HG02571 (cell line): ENCODE measurements at regions not wholly inside any gene's neighbourhood (a gene's known extent, or its start where the extent isn't known, plus 50 kb on each side); places are given as distances from the start of the nearest gene placed in this dataset.

Experiments
- ATAC-seq: cut with Tn5 transposase; IDR thresholded peaks from one replicate; pipeline ENCODE4 v1.9.1; 2021; ENCODE audit warnings: mild to moderate bottlenecking, moderate library complexity; ENCODE audit not compliant: unreplicated experiment

DNA sequence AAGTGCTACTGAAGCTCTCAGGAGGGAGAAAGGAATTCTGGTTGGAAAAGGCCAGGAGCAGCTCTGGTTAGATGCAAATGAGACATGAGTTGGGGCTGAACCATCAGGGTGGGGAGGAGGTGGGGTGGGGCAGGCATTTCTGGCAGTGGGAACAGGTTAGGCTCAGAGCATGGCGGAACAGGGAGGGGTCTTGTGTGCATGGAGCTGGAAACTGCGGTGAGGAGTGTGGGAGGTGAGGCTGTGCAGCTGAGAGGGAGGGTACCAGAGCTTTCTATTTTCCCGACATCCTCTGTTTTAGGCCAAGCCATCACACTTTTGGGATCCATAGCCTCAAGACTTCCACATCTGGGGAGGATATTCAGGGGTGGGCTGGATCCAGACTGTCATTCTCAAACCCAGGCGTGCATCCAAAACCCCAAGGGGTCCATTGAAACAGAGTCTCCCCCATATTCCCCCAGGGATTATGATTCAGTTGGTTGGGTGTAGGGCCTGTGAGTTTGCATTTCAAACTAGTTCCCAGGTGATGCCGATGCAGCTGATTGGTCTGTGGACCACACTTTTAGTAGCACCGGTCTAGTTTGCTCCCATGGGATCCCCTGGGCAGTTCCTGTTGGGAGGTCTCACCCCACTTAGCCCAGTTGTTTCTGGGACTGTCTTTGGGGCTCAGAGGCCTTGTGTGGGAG lies 100.9 kb upstream of the TLE3 start:
- no peak for ATAC-seq

DNA sequence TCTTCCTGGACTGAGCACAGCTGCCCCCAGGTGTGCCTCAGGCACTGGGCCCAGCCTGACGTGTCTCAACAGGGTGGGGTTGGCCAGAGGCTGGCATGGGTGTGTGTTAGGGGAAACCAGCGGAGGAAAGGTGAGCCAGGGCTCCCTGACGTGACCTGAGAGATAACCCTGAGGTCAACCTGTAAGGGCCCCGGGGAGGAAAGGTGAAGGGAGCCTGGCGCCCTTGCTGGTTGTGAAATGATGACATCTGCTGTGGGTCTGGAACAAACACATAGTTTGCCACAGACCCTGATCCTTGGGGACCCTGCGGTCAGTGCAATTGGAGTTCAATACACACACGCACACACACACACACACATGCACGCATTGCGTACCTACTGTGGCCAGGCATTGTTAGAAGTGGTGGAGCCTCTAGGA lies 100.2 kb upstream of the TLE3 start:
- no peak for ATAC-seq

- ATAC-seq, result no peak
Measured at GRCh38 chr15:70197318-70197944, 99.7 kb upstream of the TLE3 start.

- peak; percentile 86 for ATAC-seq
Measured at GRCh38 chr15:70196372-70197316, 98.9 kb upstream of the TLE3 start.

DNA sequence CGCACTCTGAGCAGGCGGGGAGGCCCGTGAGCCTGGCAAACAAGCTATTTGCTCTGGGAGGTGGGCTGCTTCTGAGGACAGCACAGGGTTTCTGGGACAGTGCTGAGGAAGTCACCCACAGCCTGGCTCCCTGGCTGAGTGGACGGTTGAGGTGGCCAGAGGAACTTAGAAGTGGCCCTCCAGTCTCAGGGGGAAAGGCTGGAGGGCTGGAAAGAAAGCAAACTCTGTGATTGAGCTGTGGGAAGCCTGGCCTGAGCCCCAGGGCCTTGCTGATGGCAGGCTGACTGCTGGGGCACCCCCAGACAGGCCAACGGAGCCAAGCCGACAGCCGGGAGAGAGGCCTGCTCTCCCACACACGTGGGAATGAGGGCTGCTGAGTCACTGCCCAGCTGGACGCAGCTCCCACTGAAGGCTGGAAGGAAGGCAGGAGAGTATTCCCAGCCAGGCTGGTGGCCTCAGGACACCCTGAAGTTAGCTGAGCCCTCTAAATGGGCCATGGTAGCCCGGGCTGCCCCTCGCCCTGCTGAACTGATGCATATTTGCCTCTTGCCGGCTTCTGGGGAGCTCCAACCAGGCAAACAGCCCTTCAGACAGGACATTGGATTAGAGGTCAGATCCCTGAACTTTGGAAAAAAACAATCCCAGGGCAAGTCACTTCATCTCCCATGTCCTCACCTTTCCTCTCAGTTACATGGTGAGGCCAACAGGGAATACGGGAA lies 98.0 kb upstream of the TLE3 start:
- ATAC-seq, result no peak

DNA sequence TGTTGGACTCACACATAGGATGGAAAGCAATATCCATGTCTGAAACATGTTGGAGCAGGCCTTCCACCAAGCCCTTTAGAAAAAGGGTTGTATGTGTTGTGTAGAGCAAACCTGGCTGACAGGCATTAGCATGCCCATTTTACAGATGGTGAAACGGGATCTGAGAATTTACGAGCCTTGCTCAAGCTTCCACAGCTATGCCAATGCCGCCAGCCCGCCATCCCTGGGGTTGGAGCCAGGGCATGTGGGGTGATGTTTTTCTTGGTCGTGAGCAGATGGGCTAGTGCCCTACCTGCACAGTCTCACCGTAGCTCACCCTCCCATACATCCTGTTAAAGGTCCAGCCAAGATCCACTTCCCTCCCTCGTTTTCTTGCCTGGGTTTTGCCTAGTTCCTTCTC lies 97.5 kb upstream of the TLE3 start:
- no peak for ATAC-seq

GRCh38 chr15:70194266-70194665 lies 96.5 kb upstream of the TLE3 start:
- no peak for ATAC-seq

DNA sequence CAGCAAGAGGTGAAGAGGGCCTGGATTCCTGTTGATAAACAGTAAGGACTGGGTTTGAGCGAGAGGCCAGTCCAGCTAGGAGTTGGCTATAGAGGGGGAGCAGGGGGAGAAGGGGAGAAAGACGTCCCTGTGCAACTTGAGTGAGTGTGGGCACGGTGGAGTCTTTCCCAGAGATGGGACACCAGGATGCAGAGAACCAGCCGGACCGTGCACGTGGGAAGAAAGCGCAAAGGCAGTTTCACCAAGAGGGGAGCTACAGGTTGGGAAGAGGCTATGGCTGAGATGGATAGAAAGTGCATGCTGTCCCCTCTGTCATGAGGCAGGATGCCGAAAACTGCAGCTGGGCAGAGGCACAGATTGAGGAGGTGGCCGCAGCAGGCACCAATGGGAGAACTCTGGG lies 96.0 kb upstream of the TLE3 start:
- no peak for ATAC-seq

GRCh38 chr15:70192490-70192889 lies 94.8 kb upstream of the TLE3 start:
- no peak for ATAC-seq

- no peak for ATAC-seq
Measured at GRCh38 chr15:70192041-70192440, 94.3 kb upstream of the TLE3 start.

DNA sequence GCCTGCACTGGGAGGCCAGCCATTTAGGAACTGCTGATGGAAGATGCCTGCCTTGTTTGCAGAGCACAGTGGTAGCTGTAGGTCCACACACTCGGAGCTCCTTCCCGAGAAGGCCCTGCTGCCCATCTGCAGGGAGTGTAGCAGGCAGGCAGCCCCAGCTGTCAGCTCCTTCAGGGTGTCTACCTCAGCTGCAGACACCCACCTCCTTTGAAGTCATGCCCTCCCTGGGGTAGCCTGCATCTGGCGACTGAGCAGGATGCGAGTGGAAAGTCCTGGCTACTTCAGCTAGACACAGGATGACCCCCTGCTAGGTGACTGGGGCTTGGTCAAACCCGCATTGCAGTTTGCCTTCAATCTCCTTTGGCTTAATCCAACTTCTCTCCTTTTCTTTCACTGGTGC lies 93.2 kb upstream of the TLE3 start:
- no peak for ATAC-seq

- ATAC-seq, result no peak
Measured at GRCh38 chr15:70189826-70190695, 92.3 kb upstream of the TLE3 start.

- ATAC-seq, result no peak
Measured at GRCh38 chr15:70188286-70188685, 90.6 kb upstream of the TLE3 start.

DNA sequence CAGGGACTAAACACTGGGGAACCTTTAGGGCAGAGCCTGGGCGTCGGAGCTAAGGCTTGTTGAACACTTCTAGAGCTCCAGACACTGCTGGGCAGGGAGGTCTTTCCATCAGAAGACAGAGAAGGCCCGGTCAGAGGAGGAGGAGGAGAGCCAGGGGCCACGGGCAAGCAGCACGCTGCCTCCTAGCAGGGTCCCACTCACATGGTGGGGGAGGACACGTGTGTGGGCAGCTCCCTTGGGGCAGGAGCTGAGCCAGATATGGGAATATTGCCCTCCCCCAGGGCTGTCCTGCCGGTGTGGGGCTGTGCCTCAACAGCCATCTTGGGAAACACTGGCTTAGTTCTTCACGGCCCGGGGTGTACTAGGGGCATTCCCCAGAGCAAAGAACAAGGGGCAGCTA lies 89.6 kb upstream of the TLE3 start:
- ATAC-seq, result no peak

DNA sequence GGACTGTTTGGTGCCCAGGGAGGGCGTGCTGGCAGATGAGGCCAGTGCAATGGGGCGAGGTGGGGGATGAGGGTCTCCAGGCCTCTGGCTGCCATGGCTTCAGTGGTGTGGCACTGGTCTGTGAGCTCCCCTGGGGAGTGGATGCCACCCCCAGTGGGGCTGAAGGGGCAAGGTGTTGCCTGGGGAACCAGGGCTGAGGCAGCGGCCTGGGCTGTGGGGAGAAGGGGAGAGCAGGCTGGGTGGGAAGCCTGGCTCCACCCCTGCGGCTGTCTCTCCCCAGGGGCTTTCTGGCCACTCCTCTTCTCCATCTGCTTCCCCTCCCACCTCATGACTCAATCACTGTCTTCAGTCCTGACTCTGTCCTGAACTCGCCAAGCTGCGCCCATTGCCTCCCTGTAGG lies 88.4 kb upstream of the TLE3 start:
- no peak for ATAC-seq

DNA sequence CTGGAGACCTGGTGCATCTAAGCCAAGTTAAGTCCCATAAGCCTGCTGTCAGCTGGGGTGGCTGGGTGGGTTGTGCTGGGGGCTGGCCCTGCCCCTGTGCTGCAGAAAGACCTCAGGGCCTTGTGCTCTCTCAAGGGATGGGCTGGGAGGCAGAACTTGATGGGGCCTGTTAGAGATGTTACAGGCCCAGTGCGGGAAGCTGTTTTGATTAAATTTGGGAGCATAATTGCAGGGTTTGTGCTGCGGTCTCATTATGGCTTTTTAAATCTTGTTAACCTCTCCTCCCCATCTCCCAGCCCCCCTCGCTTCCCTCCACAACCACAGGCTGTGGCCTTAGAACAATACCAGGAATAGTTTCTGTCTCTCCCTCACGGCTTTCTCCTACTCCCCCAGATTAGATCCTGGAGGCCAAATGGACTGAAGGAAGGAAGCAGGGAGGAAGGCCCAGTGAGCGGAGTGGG lies 87.6 kb upstream of the TLE3 start:
- ATAC-seq, result no peak

- ATAC-seq, result no peak
Measured at GRCh38 chr15:70182858-70183695, 85.4 kb upstream of the TLE3 start.

DNA sequence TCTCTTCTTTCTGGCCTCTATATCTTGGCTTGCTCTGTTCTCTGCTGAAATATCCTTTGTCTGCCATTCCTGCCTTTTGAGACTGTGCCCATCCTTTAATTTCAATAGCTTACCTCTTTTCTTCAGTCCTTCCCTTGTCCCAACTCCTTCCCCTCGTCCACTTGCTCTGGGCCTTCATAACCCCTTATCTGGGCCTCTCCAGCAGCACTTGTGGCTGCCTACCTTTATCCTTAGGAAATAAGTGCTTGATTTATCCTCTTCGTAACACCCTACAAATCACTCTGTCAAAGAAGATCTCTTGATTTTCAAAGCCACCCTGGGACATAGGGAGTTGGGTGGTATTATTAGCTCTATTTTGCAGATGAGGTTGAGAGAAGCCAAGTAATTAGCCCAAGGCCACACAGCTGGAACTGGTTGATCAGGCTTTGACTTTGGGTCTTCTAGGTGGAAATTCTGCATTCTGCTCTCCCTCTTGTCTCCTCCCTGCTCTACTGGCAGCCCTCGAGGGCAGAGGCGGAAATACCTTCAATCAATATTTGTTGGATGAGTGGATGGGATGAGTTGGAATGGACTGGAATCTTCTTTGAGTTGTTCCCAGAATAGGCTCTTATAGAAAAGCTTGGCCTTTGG lies 84.0 kb upstream of the TLE3 start:
- no peak for ATAC-seq
